ENCODE measurements at regions not wholly inside any gene's neighbourhood (a gene's known extent, or its start where the extent isn't known, plus 50 kb on each side); places are given as distances from the start of the nearest gene placed in this dataset.
"Not testable (repeated sequence)": the region's sequence is repeated elsewhere in the genome, so short reads cannot be mapped to it uniquely, and the experiment has no call there.

- not testable (repeated sequence) for H3K4me3 ChIP-seq (ENCODE audit: low read length); H2AK5ac ChIP-seq (ENCODE audit: low read length); H3K23ac ChIP-seq (ENCODE audit: low read length); H3K79me1 ChIP-seq (ENCODE audit: low read length); H3K27me3 ChIP-seq (ENCODE audit: insufficient read depth, low read length, poor library complexity); H3K9ac ChIP-seq (ENCODE audit: low read length); H2BK15ac ChIP-seq (replicated peaks; ENCODE audit: low read depth); H3K27ac ChIP-seq (ENCODE audit: low read depth, low read length); H3K4me1 ChIP-seq (ENCODE audit: control insufficient read depth, low read depth, low read length); H3K18ac ChIP-seq (ENCODE audit: low read length); H3K79me2 ChIP-seq (ENCODE audit: control insufficient read depth, insufficient read depth, low read length); H4K5ac ChIP-seq (ENCODE audit: low read length); H3K36me3 ChIP-seq (ENCODE audit: control insufficient read depth, insufficient read depth, low read length); H4K8ac ChIP-seq (ENCODE audit: low read depth, low read length); H2BK5ac ChIP-seq (ENCODE audit: low read length); H3K56ac ChIP-seq (ENCODE audit: low read length); H3K4me2 ChIP-seq (ENCODE audit: low read length); H3K4ac ChIP-seq (ENCODE audit: low read depth, low read length)
- WGBS (ENCODE audit: extremely low coverage, insufficient coverage, low lambda C conversion rate) = no CpG with 5 or more reads among the region's 4 CpGs
- DNase-seq = peak; percentile 80
- H2BK120ac ChIP-seq (ENCODE audit: low read depth, low read length) = peak overlapping the region; percentile 18
Measured at GRCh38 chr10:64810046-64810445, 1288.8 kb downstream of the REEP3 start.

GRCh38 chr10:64813391-64813790, 1292.2 kb downstream of the REEP3 start:
- no peak overlapping the region for H4K5ac ChIP-seq (ENCODE audit: low read length)
- no peak overlapping the region for H3K27ac ChIP-seq (ENCODE audit: low read depth, low read length)
- no peak overlapping the region for H3K4me3 ChIP-seq (ENCODE audit: low read length)
- no peaks in the 10 kb centered on the region for H3K79me1 ChIP-seq (ENCODE audit: low read length)
- H2BK120ac ChIP-seq (ENCODE audit: low read depth, low read length) = no peak overlapping the region
- H4K8ac ChIP-seq (ENCODE audit: low read depth, low read length) = no peak overlapping the region
- H3K18ac ChIP-seq (ENCODE audit: low read length) = no peak overlapping the region
- H3K79me2 ChIP-seq (ENCODE audit: control insufficient read depth, insufficient read depth, low read length) = no peaks in the 10 kb centered on the region
- H2AK5ac ChIP-seq (ENCODE audit: low read length) = no peak overlapping the region
- no CpG with 5 or more reads among the region's 2 CpGs for WGBS (ENCODE audit: extremely low coverage, insufficient coverage, low lambda C conversion rate)
- no peak overlapping the region for H2BK15ac ChIP-seq (replicated peaks; ENCODE audit: low read depth)
- no peaks in the 10 kb centered on the region for H3K36me3 ChIP-seq (ENCODE audit: control insufficient read depth, insufficient read depth, low read length)
- DNase-seq = peak; percentile 25
- H3K4me1 ChIP-seq (ENCODE audit: control insufficient read depth, low read depth, low read length) = no peaks in the 10 kb centered on the region
- no peak overlapping the region for H3K56ac ChIP-seq (ENCODE audit: low read length)
- H3K4me2 ChIP-seq (ENCODE audit: low read length) = no peak overlapping the region
- no peaks in the 10 kb centered on the region for H3K27me3 ChIP-seq (ENCODE audit: insufficient read depth, low read length, poor library complexity)
- H3K9ac ChIP-seq (ENCODE audit: low read length) = no peak overlapping the region
- H3K4ac ChIP-seq (ENCODE audit: low read depth, low read length) = no peak overlapping the region
- H2BK5ac ChIP-seq (ENCODE audit: low read length) = no peak overlapping the region
- no peak overlapping the region for H3K23ac ChIP-seq (ENCODE audit: low read length)

DNA sequence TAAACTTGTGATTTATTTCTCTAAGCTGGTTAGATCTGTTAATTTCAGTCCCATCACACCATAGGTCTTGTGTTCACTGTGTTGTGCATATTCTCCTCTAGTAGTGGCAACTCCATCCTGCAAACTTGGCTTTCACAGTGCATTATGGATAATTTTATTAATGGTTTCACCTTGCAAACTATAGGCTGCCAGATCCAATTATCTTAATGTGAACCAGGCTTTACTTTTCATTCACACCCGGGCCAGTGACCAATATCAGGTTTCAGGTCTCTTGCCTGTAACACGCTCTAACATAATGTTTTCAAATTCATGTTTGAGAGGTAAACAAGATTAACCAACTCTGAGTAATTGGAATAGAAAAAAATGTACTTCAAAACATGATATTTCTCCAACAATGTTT, 1293.0 kb downstream of the REEP3 start:
- Histone ChIP-seq H3K79me1 (ENCODE audit: low read length) (no peaks in the 10 kb centered on the region), H2BK120ac (ENCODE audit: low read depth, low read length) (no peak overlapping the region), H4K5ac (ENCODE audit: low read length) (no peak overlapping the region), H3K4me2 (ENCODE audit: low read length) (no peak overlapping the region), H3K4me3 (ENCODE audit: low read length) (no peak overlapping the region), H3K18ac (ENCODE audit: low read length) (no peak overlapping the region), H3K27me3 (ENCODE audit: insufficient read depth, low read length, poor library complexity) (no peaks in the 10 kb centered on the region), H3K9ac (ENCODE audit: low read length) (no peak overlapping the region), H2BK15ac (replicated peaks; ENCODE audit: low read depth) (no peak overlapping the region), H3K4me1 (ENCODE audit: control insufficient read depth, low read depth, low read length) (no peaks in the 10 kb centered on the region), H3K23ac (ENCODE audit: low read length) (no peak overlapping the region), H3K79me2 (ENCODE audit: control insufficient read depth, insufficient read depth, low read length) (no peaks in the 10 kb centered on the region), H3K4ac (ENCODE audit: low read depth, low read length) (no peak overlapping the region), H3K56ac (ENCODE audit: low read length) (no peak overlapping the region), H3K27ac (ENCODE audit: low read depth, low read length) (no peak overlapping the region), H2AK5ac (ENCODE audit: low read length) (no peak overlapping the region), H3K36me3 (ENCODE audit: control insufficient read depth, insufficient read depth, low read length) (no peaks in the 10 kb centered on the region), H2BK5ac (ENCODE audit: low read length) (no peak overlapping the region), H4K8ac (ENCODE audit: low read depth, low read length) (no peak overlapping the region)
- no CpG with 5 or more reads among the region's 2 CpGs for WGBS (ENCODE audit: extremely low coverage, insufficient coverage, low lambda C conversion rate)
- no peak for DNase-seq

DNA sequence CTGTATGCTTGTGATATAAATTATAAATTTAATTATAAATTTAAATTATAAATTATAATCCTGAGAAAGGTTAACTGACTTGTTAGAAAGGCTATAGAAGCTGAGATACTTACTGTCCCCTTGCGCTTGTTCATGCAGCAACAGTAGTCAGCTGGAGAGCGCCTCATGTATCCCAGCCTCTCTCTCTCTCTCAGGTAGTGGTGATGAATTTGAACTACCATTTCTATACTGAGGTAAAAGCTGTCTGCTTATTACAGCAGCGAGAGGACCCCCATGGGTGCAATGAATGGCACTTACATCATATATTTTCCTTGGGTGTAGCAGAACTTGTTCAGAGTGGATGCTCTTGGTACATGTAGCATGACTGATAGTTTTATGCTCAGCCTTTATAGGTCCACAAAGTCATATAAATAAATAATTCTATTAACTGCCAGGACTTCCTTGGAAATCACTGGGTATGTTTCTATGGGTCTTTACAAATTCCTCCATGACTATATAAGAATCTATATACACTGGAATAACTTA, 1308.7 kb downstream of the REEP3 start:
- no peak overlapping the region for H4K8ac ChIP-seq (ENCODE audit: low read depth, low read length)
- H3K27ac ChIP-seq (ENCODE audit: low read depth, low read length) = no peak overlapping the region
- no peaks in the 10 kb centered on the region for H3K79me2 ChIP-seq (ENCODE audit: control insufficient read depth, insufficient read depth, low read length)
- no peak overlapping the region for H2BK5ac ChIP-seq (ENCODE audit: low read length)
- no peak overlapping the region for H3K4ac ChIP-seq (ENCODE audit: low read depth, low read length)
- H3K79me1 ChIP-seq (ENCODE audit: low read length) = no peaks in the 10 kb centered on the region
- no peaks in the 10 kb centered on the region for H3K36me3 ChIP-seq (ENCODE audit: control insufficient read depth, insufficient read depth, low read length)
- H3K18ac ChIP-seq (ENCODE audit: low read length) = no peak overlapping the region
- H3K23ac ChIP-seq (ENCODE audit: low read length) = no peak overlapping the region
- no peak overlapping the region for H3K4me2 ChIP-seq (ENCODE audit: low read length)
- no CpG with 5 or more reads among the region's 3 CpGs for WGBS (ENCODE audit: extremely low coverage, insufficient coverage, low lambda C conversion rate)
- DNase-seq = no peak
- no peaks in the 10 kb centered on the region for H3K27me3 ChIP-seq (ENCODE audit: insufficient read depth, low read length, poor library complexity)
- no peak overlapping the region for H2BK120ac ChIP-seq (ENCODE audit: low read depth, low read length)
- H2AK5ac ChIP-seq (ENCODE audit: low read length) = no peak overlapping the region
- H3K4me1 ChIP-seq (ENCODE audit: control insufficient read depth, low read depth, low read length) = no peaks in the 10 kb centered on the region
- no peak overlapping the region for H3K4me3 ChIP-seq (ENCODE audit: low read length)
- H3K56ac ChIP-seq (ENCODE audit: low read length) = no peak overlapping the region
- H2BK15ac ChIP-seq (replicated peaks; ENCODE audit: low read depth) = no peak overlapping the region
- H4K5ac ChIP-seq (ENCODE audit: low read length) = no peak overlapping the region
- no peak overlapping the region for H3K9ac ChIP-seq (ENCODE audit: low read length)

- Histone ChIP-seq H3K27me3 (ENCODE audit: insufficient read depth, low read length, poor library complexity) (no peaks in the 10 kb centered on the region), H3K4me1 (ENCODE audit: control insufficient read depth, low read depth, low read length) (no peaks in the 10 kb centered on the region), H3K56ac (ENCODE audit: low read length) (no peak overlapping the region), H3K4ac (ENCODE audit: low read depth, low read length) (no peak overlapping the region), H3K9ac (ENCODE audit: low read length) (no peak overlapping the region), H3K36me3 (ENCODE audit: control insufficient read depth, insufficient read depth, low read length) (no peaks in the 10 kb centered on the region), H3K18ac (ENCODE audit: low read length) (no peak overlapping the region), H3K4me2 (ENCODE audit: low read length) (no peak overlapping the region), H2BK5ac (ENCODE audit: low read length) (no peak overlapping the region), H2AK5ac (ENCODE audit: low read length) (no peak overlapping the region), H2BK15ac (replicated peaks; ENCODE audit: low read depth) (no peak overlapping the region), H2BK120ac (ENCODE audit: low read depth, low read length) (no peak overlapping the region), H3K23ac (ENCODE audit: low read length) (no peak overlapping the region), H3K79me1 (ENCODE audit: low read length) (no peaks in the 10 kb centered on the region), H3K4me3 (ENCODE audit: low read length) (no peak overlapping the region), H4K8ac (ENCODE audit: low read depth, low read length) (no peak overlapping the region), H3K27ac (ENCODE audit: low read depth, low read length) (no peak overlapping the region), H4K5ac (ENCODE audit: low read length) (no peak overlapping the region), H3K79me2 (ENCODE audit: control insufficient read depth, insufficient read depth, low read length) (no peaks in the 10 kb centered on the region)
- DNase-seq = no peak
- no CpG with 5 or more reads among the region's 2 CpGs for WGBS (ENCODE audit: extremely low coverage, insufficient coverage, low lambda C conversion rate)
Measured at GRCh38 chr10:64830869-64831268, 1309.7 kb downstream of the REEP3 start.

- H4K8ac ChIP-seq (ENCODE audit: low read depth, low read length) = no peak overlapping the region
- no peaks in the 10 kb centered on the region for H3K79me1 ChIP-seq (ENCODE audit: low read length)
- H3K27me3 ChIP-seq (ENCODE audit: insufficient read depth, low read length, poor library complexity) = no peaks in the 10 kb centered on the region
- H3K27ac ChIP-seq (ENCODE audit: low read depth, low read length) = no peak overlapping the region
- no peak overlapping the region for H4K5ac ChIP-seq (ENCODE audit: low read length)
- H3K79me2 ChIP-seq (ENCODE audit: control insufficient read depth, insufficient read depth, low read length) = no peaks in the 10 kb centered on the region
- DNase-seq = no peak
- no peak overlapping the region for H3K4me3 ChIP-seq (ENCODE audit: low read length)
- no CpG with 5 or more reads among the region's 12 CpGs for whole genome bisulfite sequencing (ENCODE audit: extremely low coverage, insufficient coverage, low lambda C conversion rate)
- no peak overlapping the region for H3K9ac ChIP-seq (ENCODE audit: low read length)
- H2AK5ac ChIP-seq (ENCODE audit: low read length) = no peak overlapping the region
- no peak overlapping the region for H2BK5ac ChIP-seq (ENCODE audit: low read length)
- no peak overlapping the region for H3K18ac ChIP-seq (ENCODE audit: low read length)
- H2BK15ac ChIP-seq (replicated peaks; ENCODE audit: low read depth) = no peak overlapping the region
- H3K56ac ChIP-seq (ENCODE audit: low read length) = no peak overlapping the region
- H3K4me1 ChIP-seq (ENCODE audit: control insufficient read depth, low read depth, low read length) = no peaks in the 10 kb centered on the region
- H3K4me2 ChIP-seq (ENCODE audit: low read length) = no peak overlapping the region
- no peaks in the 10 kb centered on the region for H3K36me3 ChIP-seq (ENCODE audit: control insufficient read depth, insufficient read depth, low read length)
- H2BK120ac ChIP-seq (ENCODE audit: low read depth, low read length) = no peak overlapping the region
- H3K23ac ChIP-seq (ENCODE audit: low read length) = no peak overlapping the region
- H3K4ac ChIP-seq (ENCODE audit: low read depth, low read length) = no peak overlapping the region
Measured at GRCh38 chr10:64840341-64840740, 1319.1 kb downstream of the REEP3 start.

All from mesendoderm (in vitro differentiated cells).